ENCODE measurements at regions not wholly inside any gene's neighbourhood (a gene's known extent, or its start where the extent isn't known, plus 50 kb on each side); places are given as distances from the start of the nearest gene placed in this dataset.
"Not testable (repeated sequence)": the region's sequence is repeated elsewhere in the genome, so short reads cannot be mapped to it uniquely, and the experiment has no call there.

GRCh38 chr15:62653122-62653521 is 389.4 kb upstream of the TPM1 start:
- DNase-seq, result peak; percentile 47

GRCh38 chr15:62656071-62656470 is 386.5 kb upstream of the TPM1 start:
- DNase-seq, result no peak

- DNase-seq, result not testable (repeated sequence)
Measured at GRCh38 chr15:62657501-62657900, 385.0 kb upstream of the TPM1 start.

- DNase-seq, result no peak
Measured at GRCh38 chr15:62658498-62658897, 384.0 kb upstream of the TPM1 start.

- no peak for DNase-seq
Measured at GRCh38 chr15:62663547-62663946, 379.0 kb upstream of the TPM1 start.

GRCh38 chr15:62665449-62665848 is 377.1 kb upstream of the TPM1 start:
- DNase-seq, result no peak

GRCh38 chr15:62666046-62666445 is 376.5 kb upstream of the TPM1 start:
- peak; percentile 58 for DNase-seq

- DNase-seq, result no peak
Measured at GRCh38 chr15:62672268-62672667, 370.3 kb upstream of the TPM1 start.

GRCh38 chr15:62676891-62677290 is 365.7 kb upstream of the TPM1 start:
- DNase-seq, result no peak

GRCh38 chr15:62681939-62682896 is 360.3 kb upstream of the TPM1 start:
- no peak for DNase-seq

GRCh38 chr15:62683192-62683591 is 359.4 kb upstream of the TPM1 start:
- DNase-seq, result not testable (repeated sequence)

- peak; percentile 22 for DNase-seq
Measured at GRCh38 chr15:62684123-62684808, 358.3 kb upstream of the TPM1 start.

GRCh38 chr15:62691008-62691407 is 351.5 kb upstream of the TPM1 start:
- no peak for DNase-seq

- no peak for DNase-seq
Measured at GRCh38 chr15:62697636-62698035, 344.9 kb upstream of the TPM1 start.

GRCh38 chr15:62698646-62699045 is 343.9 kb upstream of the TPM1 start:
- no peak for DNase-seq

- peak; percentile 9 for DNase-seq
Measured at GRCh38 chr15:62706317-62706716, 336.2 kb upstream of the TPM1 start.

GRCh38 chr15:62708470-62708869 is 334.1 kb upstream of the TPM1 start:
- no peak for DNase-seq

GRCh38 chr15:62709261-62709660 is 333.3 kb upstream of the TPM1 start:
- no peak for DNase-seq

- no peak for DNase-seq
Measured at GRCh38 chr15:62711691-62712454, 330.7 kb upstream of the TPM1 start.

GRCh38 chr15:62712455-62712839 is 330.1 kb upstream of the TPM1 start:
- no peak for DNase-seq

- DNase-seq, result no peak
Measured at GRCh38 chr15:62715946-62716345, 326.6 kb upstream of the TPM1 start.

GRCh38 chr15:62717496-62717895 is 325.1 kb upstream of the TPM1 start:
- DNase-seq, result no peak

- DNase-seq, result no peak
Measured at GRCh38 chr15:62719316-62719715, 323.2 kb upstream of the TPM1 start.
